ENCODE measurements at regions not wholly inside any gene's neighbourhood (a gene's known extent, or its start where the extent isn't known, plus 50 kb on each side); places are given as distances from the start of the nearest gene placed in this dataset.

GRCh38 chr21:31414263-31415000, 70.4 kb upstream of the TIAM1 start:
- TF ChIP-seq CTCF (IDR thresholded peaks at IDR 0.05; ENCODE audit: unreplicated experiment): no peak
- Mint-ChIP-seq H3K27me3 (ENCODE audit: low read depth) (no peaks in the 10 kb centered on the region), H3K4me3 (no peak overlapping the region), H3K4me1 (no peaks in the 10 kb centered on the region), H3K36me3 (peaks cover 4% of the 10 kb centered on the region), H3K9me3 (no peaks in the 10 kb centered on the region), H3K27ac (no peak overlapping the region)
- no peak for DNase-seq (ENCODE audit: low spot score in 2 of 2, unreplicated experiment in 2 of 2)

- Mint-ChIP-seq H3K27me3 (ENCODE audit: low read depth) (no peaks in the 10 kb centered on the region), H3K9me3 (no peaks in the 10 kb centered on the region), H3K36me3 (peaks cover 4% of the 10 kb centered on the region), H3K4me1 (no peaks in the 10 kb centered on the region), H3K4me3 (no peak overlapping the region), H3K27ac (no peak overlapping the region)
- TF ChIP-seq CTCF (IDR thresholded peaks at IDR 0.05; ENCODE audit: unreplicated experiment): no peak
- no peak for DNase-seq (ENCODE audit: low spot score in 2 of 2, unreplicated experiment in 2 of 2)
These were observed 69.6 kb upstream of the TIAM1 start for GRCh38 chr21:31413698-31414097.

- peaks cover 8% of the 10 kb centered on the region for H3K4me1 Mint-ChIP-seq
- H3K9me3 Mint-ChIP-seq: no peaks in the 10 kb centered on the region
- no peak overlapping the region for H3K4me3 Mint-ChIP-seq
- TF ChIP-seq CTCF (IDR thresholded peaks at IDR 0.05; ENCODE audit: unreplicated experiment): no peak
- H3K27ac Mint-ChIP-seq: no peak overlapping the region
- no peaks in the 10 kb centered on the region for H3K27me3 Mint-ChIP-seq (ENCODE audit: low read depth)
- no peak for DNase-seq (ENCODE audit: low spot score in 2 of 2, unreplicated experiment in 2 of 2)
- H3K36me3 Mint-ChIP-seq: no peaks in the 10 kb centered on the region
These were observed 66.6 kb upstream of the TIAM1 start for GRCh38 chr21:31410499-31411131.

GRCh38 chr21:31409831-31410487, 65.9 kb upstream of the TIAM1 start:
- no peak for TF ChIP-seq CTCF (IDR thresholded peaks at IDR 0.05; ENCODE audit: unreplicated experiment)
- no peak overlapping the region for H3K27ac Mint-ChIP-seq

GRCh38 chr21:31408301-31409088, 64.4 kb upstream of the TIAM1 start:
- no peak overlapping the region for H3K27ac Mint-ChIP-seq
- H3K9me3 Mint-ChIP-seq: no peaks in the 10 kb centered on the region
- H3K4me3 Mint-ChIP-seq: no peak overlapping the region
- DNase-seq (ENCODE audit: low spot score in 2 of 2, unreplicated experiment in 2 of 2): no peak
- H3K27me3 Mint-ChIP-seq (ENCODE audit: low read depth): no peaks in the 10 kb centered on the region
- no peaks in the 10 kb centered on the region for H3K36me3 Mint-ChIP-seq
- peaks cover 19% of the 10 kb centered on the region for H3K4me1 Mint-ChIP-seq
- no peak for TF ChIP-seq CTCF (IDR thresholded peaks at IDR 0.05; ENCODE audit: unreplicated experiment)

More at GRCh38 chr21:31409831-31410487, 65.9 kb upstream of the TIAM1 start:
- no peak for DNase-seq (ENCODE audit: low spot score in 2 of 2, unreplicated experiment in 2 of 2)
- Mint-ChIP-seq H3K36me3 (no peaks in the 10 kb centered on the region), H3K27me3 (ENCODE audit: low read depth) (no peaks in the 10 kb centered on the region), H3K4me1 (peaks cover 12% of the 10 kb centered on the region), H3K9me3 (no peaks in the 10 kb centered on the region), H3K4me3 (no peak overlapping the region)
